GM21526 (cell line): ENCODE measurements at regions not wholly inside any gene's neighbourhood (a gene's known extent, or its start where the extent isn't known, plus 50 kb on each side); places are given as distances from the start of the nearest gene placed in this dataset.
"Not testable (repeated sequence)": the region's sequence is repeated elsewhere in the genome, so short reads cannot be mapped to it uniquely, and the experiment has no call there.

Experiments
- ATAC-seq: cut with Tn5 transposase; IDR thresholded peaks from one replicate; pipeline ENCODE4 v1.9.1; 2021; ENCODE audit warnings: moderate library complexity; ENCODE audit not compliant: unreplicated experiment, low FRiP score

DNA sequence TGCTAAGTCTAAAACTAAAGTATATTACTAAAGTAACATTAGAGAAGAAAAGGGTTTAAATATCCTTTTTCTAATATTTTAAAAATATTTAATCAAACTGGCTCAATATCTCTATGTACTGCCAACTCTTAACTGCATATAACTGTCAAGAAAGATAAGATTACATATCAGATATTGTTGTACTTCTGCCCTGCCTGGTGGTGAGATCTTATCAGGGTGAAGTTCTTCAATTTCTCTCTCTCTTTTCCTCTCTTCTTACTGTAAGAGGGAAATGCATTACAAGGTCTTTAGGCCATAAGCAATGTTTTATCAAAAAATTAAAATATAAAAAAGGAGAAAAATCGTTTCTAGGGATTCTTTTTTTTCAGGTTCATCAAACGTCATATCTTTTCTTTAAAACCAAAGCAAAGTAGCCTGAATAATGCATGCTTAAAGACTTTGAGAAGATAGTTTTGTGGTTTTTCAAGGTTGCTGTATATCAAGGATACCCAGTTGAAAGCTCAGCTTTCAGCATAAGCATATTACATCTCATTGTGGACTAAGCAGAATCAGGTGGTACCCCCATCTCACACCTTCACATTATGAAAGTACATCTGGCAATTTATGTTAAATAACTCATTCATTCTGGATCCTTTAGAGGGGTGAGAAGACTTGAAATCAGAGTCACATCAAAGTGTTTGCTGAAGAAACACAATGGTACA, 1625.7 kb upstream of the SLC10A2 start:
- no peak for ATAC-seq

- ATAC-seq = no peak
Measured at GRCh38 chr13:104686484-104686883, 1620.3 kb upstream of the SLC10A2 start.

DNA sequence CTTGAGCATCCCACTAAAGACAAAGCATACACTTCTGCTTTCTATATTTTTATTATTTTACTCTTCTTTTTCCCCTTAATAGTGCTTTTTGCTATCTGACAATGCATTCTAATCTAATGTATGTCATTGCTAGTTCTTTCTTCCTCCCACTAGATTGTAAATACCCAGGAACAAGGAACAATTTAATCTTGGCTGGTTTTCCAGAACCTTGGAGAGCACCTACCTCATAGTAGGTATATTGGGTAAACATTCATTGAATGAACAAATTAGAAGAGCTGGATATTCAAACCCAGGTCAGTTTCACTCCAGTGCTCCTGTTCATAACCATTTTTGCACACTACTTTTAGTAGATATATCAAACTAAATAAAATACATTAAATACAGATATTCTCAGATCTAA, 1617.6 kb upstream of the SLC10A2 start:
- ATAC-seq = no peak

DNA sequence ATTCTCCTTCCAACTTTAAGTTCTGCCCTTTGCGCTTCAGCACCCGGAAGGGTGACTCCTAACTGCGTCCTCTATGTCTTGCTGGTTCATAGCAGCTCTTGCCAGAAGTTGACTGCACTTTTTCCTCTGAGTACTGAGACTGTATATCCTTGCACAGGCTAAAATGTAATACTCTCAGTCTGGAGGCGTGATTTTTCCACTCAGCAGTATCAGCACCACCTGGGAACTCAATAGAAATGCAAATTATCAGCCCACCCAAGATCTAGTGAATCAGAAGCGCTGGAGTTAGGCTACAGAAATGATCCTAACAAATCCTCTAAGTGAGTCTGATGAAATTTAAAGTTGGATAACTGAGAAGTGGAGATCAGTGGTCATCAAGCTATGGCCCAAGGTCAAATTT, 1611.9 kb upstream of the SLC10A2 start:
- no peak for ATAC-seq

GRCh38 chr13:104671901-104672300, 1605.7 kb upstream of the SLC10A2 start:
- no peak for ATAC-seq

GRCh38 chr13:104657196-104657595, 1591.0 kb upstream of the SLC10A2 start:
- ATAC-seq = no peak

DNA sequence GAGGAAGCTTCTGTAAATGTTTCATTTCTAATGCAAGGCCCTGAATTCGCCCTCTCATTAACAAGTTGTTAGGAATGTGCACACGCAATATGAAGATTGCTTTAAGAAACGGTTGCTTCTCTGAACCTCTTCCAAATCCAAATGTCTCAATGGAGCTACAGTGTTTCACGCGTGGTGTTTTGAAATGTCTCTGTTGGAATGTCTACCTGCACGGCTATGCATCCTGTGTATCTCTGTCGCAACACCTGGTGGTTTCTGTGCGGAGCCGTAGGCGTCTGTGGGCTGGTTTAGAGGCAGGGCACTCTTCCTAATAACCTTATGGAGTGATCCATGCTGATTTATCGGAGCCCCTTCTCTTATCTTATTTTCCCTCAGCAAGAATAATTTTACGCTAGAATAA, 1584.2 kb upstream of the SLC10A2 start:
- no peak for ATAC-seq

- ATAC-seq = no peak
Measured at GRCh38 chr13:104648291-104648690, 1582.1 kb upstream of the SLC10A2 start.

- ATAC-seq = no peak
Measured at GRCh38 chr13:104645786-104646185, 1579.6 kb upstream of the SLC10A2 start.

- ATAC-seq = no peak
Measured at GRCh38 chr13:104641309-104641708, 1575.1 kb upstream of the SLC10A2 start.

DNA sequence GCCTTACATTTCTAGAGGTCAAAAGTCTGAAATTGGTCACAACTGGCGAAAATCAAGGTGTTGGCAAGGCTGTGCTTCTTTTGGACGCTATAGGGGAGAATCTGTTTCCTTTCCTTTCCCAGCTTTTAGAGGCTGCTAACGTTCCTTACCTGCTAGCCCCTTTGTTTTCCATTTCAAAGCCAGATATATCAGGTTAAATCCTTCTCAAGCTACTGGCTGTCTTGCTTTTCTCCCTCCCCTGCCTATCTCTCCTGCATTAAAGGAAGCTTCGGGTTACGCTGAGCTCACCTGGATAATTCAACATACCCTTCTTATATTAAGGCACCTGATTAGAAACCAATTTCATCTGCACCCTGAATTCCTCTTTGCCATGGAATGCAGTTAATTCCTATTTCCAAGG, 1569.7 kb upstream of the SLC10A2 start:
- ATAC-seq = no peak

GRCh38 chr13:104634016-104634415, 1567.8 kb upstream of the SLC10A2 start:
- ATAC-seq = no peak

- no peak for ATAC-seq
Measured at GRCh38 chr13:104632736-104633135, 1566.5 kb upstream of the SLC10A2 start.

DNA sequence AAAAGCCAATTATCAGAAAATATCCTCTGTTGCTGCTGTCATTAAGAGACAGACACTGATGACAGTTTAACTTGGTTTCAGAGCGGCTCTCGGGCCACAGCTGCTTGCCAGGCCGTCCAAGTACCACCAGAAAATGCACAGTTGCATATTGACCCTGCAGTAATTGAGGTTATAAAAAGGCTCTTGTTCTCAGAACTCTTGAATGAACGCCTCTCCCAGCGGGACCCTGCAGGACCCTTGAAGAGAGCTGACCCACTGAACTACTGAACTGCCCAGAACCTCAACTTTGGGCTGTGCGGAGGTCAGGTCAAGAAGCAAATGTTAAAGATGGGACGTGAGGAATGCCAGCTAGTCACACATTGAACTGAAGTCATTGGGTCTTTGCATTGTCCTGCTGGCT, 1559.0 kb upstream of the SLC10A2 start:
- ATAC-seq = no peak

DNA sequence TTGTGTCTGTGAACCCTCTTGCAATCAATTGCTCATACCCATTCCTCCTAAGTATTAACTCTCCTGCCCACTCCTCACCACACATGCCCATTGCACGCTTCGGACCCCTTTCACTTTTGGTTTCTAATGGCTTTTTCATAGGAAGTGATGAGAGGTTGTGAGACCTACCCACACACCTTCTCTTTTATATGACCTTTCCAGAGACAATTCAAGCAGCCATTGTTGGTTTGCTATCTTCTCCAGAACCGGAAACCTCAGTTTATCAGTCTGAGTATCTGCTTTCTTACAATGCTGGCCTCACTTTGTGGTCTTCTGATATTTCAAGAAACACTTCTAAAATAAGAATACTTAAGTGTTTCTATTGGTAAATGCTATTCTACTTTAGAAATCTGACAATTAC, 1550.8 kb upstream of the SLC10A2 start:
- ATAC-seq = no peak

DNA sequence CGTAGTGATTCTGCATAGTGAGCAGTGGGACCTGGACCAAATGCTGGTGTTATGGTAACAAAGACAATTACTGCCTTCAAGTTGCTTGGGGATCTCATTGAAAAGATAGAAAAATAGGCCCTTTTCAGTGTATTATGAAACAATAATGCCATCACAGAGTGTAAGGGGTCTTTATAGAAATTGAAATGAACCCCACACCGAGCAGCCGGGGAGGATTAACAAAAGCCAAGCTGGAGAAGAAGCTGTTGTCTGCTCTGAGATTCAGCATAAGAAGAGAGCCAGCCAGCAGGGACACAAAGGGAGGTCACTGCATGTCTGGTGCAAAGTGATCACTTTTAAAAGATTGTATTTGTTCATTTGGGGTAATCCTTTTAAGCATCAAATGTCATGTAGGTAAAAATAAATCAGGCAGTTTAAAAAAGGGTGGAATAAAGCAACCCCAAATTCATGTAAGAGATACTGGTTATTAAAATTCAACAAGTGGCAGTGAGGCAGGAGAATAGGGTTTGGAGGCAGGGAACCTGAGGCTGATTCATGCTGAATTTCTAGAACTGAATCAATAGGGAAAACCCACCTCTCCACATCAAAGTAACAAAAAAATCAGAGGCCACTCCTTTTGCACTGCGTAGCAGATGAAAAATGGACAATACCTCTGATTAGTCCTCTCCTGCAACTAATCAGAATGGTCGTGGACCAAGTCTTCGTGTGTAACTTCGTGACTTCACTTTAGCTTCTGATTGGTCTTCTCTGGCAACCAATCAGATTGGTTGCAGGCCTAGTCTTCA, 1548.3 kb upstream of the SLC10A2 start:
- no peak for ATAC-seq

GRCh38 chr13:104608331-104608730, 1542.1 kb upstream of the SLC10A2 start:
- no peak for ATAC-seq

GRCh38 chr13:104605435-104605834, 1539.2 kb upstream of the SLC10A2 start:
- not testable (repeated sequence) for ATAC-seq

DNA sequence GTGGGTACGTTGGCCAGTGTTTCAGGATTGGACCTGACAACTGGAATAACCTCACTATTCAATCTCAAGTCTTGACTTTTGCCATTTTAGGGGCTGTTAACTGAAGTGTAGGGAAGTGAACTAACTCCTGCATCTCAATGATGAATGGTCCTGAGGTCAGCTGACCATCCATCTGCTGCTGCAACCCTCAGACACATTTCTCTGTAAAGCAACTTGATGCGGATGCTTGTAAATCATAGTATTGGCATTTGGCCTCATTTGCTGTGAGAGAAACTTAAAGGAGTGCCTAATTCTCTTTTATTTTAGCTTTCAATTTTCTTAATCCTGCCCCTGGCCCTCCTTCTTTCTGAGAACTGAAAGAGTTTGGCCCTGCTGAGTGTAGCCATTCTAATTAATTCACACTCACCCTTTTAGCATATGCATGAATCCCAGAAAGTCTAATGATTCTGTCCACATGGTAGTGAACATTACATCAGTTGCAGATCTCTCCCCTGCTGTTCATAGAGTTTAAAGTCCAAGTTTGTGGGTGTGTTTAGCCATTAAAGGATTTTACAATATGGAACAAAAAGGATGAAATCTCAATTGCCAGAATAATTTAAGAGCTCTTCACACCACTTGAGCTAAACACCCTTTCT, 1531.4 kb upstream of the SLC10A2 start:
- ATAC-seq = no peak

GRCh38 chr13:104595511-104595910, 1529.3 kb upstream of the SLC10A2 start:
- ATAC-seq = no peak

- ATAC-seq = no peak
Measured at GRCh38 chr13:104594806-104595205, 1528.6 kb upstream of the SLC10A2 start.

DNA sequence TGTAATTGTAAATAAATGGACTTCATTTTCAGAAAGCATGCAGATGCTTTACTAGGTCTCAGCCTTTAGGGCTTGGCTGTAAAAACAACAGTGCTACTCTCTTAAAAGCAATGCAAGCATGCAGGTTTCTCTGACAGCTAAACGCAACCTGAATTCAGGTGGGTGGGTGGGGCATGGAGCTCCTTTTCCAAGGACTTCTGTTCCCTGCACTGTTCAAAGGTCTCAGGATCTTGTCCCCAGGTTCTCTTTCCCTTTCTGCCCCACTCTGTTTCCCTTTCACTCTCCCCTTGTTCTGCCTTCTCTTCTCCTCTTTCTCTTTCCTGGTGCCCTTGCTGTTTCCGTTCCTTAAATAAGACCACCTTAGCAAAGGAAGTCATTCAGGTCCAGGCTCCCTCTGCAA, 1527.5 kb upstream of the SLC10A2 start:
- no peak for ATAC-seq
